Astrocyte of the spinal cord (primary cell): ENCODE measurements at regions not wholly inside any gene's neighbourhood (a gene's known extent, or its start where the extent isn't known, plus 50 kb on each side); places are given as distances from the start of the nearest gene placed in this dataset.

Experiments
- DNase-seq: peaks from one replicate; pipeline ENCODE4 v3.0.0; 2011; ENCODE audit warnings: low read depth, low spot score
- H3K4me3 ChIP-seq: 2 replicates; pipeline ENCODE4 v1.5.1; 2011; ENCODE audit warnings: low read depth, mild to moderate bottlenecking, low read length, moderate library complexity
- in situ Hi-C: cut with HindIII; loops from 2 replicates; pipeline ENCODE4 v1.10.0; 2017; ENCODE audit warnings: low sequenced_read_pairs
- TF ChIP-seq, protein P1 (sequence below): IDR thresholded peaks from 2 replicates; pipeline ENCODE4 v1.5.1; 2012; ENCODE audit warnings: low read depth, mild to moderate bottlenecking, low read length, inconsistent platforms

DNA sequence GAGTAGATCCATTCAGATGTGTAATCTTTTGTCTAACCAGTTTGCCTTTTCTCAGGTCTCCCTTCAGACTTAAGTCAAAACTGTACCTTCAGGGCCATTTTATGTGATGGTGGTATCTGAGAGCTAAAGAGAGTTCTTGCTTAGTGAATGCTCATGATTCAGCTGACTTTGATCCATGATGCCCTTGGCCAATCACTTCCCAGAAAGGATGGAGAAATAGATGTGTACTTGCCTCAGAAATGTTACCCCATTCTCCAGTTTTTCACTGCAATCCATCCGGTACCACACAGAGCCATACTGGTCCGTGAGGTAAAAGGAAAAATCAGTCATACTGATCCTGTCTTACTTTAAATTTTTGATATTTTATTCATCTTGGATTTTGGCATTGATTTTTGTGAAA is 234.8 kb upstream of the PIK3C3 start:
- in situ Hi-C loops: no loop called here
- no peak for DNase-seq
- no peak overlapping the region for H3K4me3 ChIP-seq
- TF ChIP-seq, protein P1, sequence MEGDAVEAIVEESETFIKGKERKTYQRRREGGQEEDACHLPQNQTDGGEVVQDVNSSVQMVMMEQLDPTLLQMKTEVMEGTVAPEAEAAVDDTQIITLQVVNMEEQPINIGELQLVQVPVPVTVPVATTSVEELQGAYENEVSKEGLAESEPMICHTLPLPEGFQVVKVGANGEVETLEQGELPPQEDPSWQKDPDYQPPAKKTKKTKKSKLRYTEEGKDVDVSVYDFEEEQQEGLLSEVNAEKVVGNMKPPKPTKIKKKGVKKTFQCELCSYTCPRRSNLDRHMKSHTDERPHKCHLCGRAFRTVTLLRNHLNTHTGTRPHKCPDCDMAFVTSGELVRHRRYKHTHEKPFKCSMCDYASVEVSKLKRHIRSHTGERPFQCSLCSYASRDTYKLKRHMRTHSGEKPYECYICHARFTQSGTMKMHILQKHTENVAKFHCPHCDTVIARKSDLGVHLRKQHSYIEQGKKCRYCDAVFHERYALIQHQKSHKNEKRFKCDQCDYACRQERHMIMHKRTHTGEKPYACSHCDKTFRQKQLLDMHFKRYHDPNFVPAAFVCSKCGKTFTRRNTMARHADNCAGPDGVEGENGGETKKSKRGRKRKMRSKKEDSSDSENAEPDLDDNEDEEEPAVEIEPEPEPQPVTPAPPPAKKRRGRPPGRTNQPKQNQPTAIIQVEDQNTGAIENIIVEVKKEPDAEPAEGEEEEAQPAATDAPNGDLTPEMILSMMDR: no peak

GRCh38 chr18:41719808-41720207 is 235.2 kb upstream of the PIK3C3 start:
- TF ChIP-seq, protein P1: no peak
- in situ Hi-C loops: no loop called here
- H3K4me3 ChIP-seq: no peak overlapping the region
- no peak for DNase-seq

DNA sequence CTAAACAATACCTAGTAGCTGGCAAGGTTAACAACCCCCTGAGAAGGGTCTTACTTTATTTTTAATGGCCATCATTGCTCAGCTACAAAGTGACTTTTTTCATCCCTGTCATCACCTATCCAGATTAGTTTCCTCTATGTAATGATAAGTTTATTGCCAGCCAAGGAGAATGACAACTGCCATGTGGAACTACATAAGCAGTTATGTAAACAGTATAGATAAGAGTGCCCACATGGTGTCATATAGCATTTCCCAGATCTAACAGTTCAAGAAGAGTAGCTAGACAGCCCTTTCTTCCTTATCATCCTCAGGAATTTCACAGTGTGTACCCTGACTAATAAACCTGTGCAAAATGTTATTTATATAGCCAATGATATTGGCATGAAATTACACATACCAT is 240.2 kb upstream of the PIK3C3 start:
- no peak for DNase-seq
- TF ChIP-seq, protein P1: no peak
- in situ Hi-C loops: no loop called here
- no peak overlapping the region for H3K4me3 ChIP-seq

DNA sequence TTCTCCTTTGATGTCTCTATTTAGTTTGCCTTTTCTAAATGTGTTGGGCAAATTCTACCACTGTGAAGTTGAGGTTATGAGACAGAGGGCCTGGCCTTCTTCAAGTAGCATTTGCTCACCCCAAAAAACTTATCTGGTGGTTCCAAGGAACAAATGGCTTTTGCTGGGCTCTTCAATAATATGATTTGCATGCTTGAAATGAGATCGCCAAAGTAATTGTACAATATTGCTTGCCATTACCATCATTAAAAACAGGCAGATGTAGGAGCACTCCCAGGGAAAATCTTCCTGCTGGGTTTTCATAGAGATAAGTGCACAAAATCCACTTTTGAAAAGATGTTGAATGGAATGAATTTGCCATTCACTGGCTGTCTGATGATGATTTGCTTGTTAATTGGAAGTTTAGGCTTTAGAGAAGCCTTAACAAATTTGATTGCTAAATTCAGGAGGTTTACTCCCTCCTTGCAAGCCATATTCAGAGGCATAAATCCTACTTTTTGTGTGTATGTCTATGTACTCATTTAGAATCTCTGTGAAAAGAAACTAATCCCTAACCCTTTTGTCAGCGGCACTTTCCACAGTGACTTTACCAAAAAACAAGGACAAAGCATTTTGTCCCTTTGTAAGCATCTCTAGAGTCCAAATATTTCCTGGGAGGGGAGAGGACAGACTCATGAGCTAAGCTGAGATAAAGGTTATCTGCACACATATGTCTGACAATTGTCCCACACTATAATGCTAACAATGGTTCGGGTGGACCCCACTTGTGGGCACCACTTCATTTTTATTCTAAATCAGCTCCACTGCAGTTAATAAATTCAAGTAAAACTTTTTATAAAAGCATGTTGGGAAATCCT is 240.8 kb upstream of the PIK3C3 start:
- TF ChIP-seq, protein P1: no peak
- in situ Hi-C loops: no loop called here
- DNase-seq: no peak
- no peak overlapping the region for H3K4me3 ChIP-seq

- in situ Hi-C loops: no loop called here
- TF ChIP-seq, protein P1: no peak
- DNase-seq: no peak
- H3K4me3 ChIP-seq: no peak overlapping the region
These were observed 248.7 kb upstream of the PIK3C3 start for GRCh38 chr18:41706301-41706700.

GRCh38 chr18:41703744-41704530 is 251.1 kb upstream of the PIK3C3 start:
- TF ChIP-seq, protein P1: no peak
- in situ Hi-C loops: no loop called here
- H3K4me3 ChIP-seq: no peak overlapping the region
- DNase-seq: peak; percentile 34
